Esophagus muscularis mucosa (tissue), 4 donors: ENCODE measurements at regions not wholly inside any gene's neighbourhood (a gene's known extent, or its start where the extent isn't known, plus 50 kb on each side); places are given as distances from the start of the nearest gene placed in this dataset.

Experiments used
- DNase-seq: peaks from one replicate; pipeline ENCODE4 v3.0.0-alpha.2; 2017; ENCODE audit errors: extremely low spot score
- H3K27ac ChIP-seq, 4 donors: fragments of 200-600 bp; sonication (generic); replicated peaks in 1 of 4; 1 replicate in 3 of 4; 2 replicates in 1 of 4; pipeline ENCODE4 v1.5.1; 2016 to 2019; ENCODE audit warnings: mild to moderate bottlenecking in 1 of 4
- H3K27me3 ChIP-seq, 4 donors: fragments of 200-600 bp; sonication (generic); one replicate each; pipeline versions ENCODE4 v1.5.1 to v1.6.0; 2016 to 2019
- H3K36me3 ChIP-seq, 4 donors: fragments of 200-600 bp; sonication (generic); one replicate each; pipeline ENCODE4 v1.5.1; 2016 to 2019
- H3K4me1 ChIP-seq, 4 donors: fragments of 200-600 bp; sonication (generic); one replicate each; pipeline ENCODE4 v1.5.1; 2016 to 2019
- H3K4me3 ChIP-seq, 4 donors: fragments of 200-600 bp; sonication (generic); 1 replicate in 2 of 4; 2 replicates in 2 of 4; pipeline ENCODE4 v1.5.1; 2016 to 2019; ENCODE audit warnings: mild to moderate bottlenecking in 4 of 4, moderate library complexity in 1 of 4
- H3K9me3 ChIP-seq, 4 donors: fragments of 200-600 bp; sonication (generic); 1 replicate in 3 of 4; 2 replicates in 1 of 4; pipeline ENCODE4 v1.5.1; 2016 to 2019
- CTCF ChIP-seq, 3 experiments: fragments of 200-600 bp in 2 of 3; fragments of 450-650 bp in 1 of 3; sonication (generic) in 2 of 3; IDR thresholded peaks; one replicate each; pipeline ENCODE4 v1.5.1; 2017 to 2019; ENCODE audit warnings: antibody characterized with exemption in 3 of 3, mild to moderate bottlenecking in 2 of 3, moderate library complexity in 1 of 3
- EP300 ChIP-seq: sonication (generic); formaldehyde crosslinking; IDR thresholded peaks from one replicate; pipeline ENCODE4 v1.6.1; 2017; ENCODE audit warnings: antibody characterized with exemption
- POLR2A ChIP-seq: fragments of 450-650 bp; IDR thresholded peaks from one replicate; pipeline ENCODE4 v1.6.1; 2017; ENCODE audit warnings: antibody characterized with exemption, moderate library complexity, mild to moderate bottlenecking, low read depth
- POLR2AphosphoS5 ChIP-seq, 2 donors: sonication (generic); formaldehyde crosslinking; IDR thresholded peaks; one replicate each; pipeline ENCODE4 v1.6.1; 2017; ENCODE audit warnings: antibody characterized with exemption in 2 of 2
- WGBS: methylation state at CpG from one replicate; pipeline ENCODE4 v1.1.5; 2018; 5-methylcytosine and 5-hydroxymethylcytosine counted together
- intact Hi-C: fragments of 100-400 bp; cut with DNase I; formaldehyde crosslinking; loops from one replicate; pipeline ENCODE4 v1.15.1; 2023

- WGBS, result 80% methylated on average over 15 of the region's 15 CpGs
- Histone ChIP-seq H3K27me3 (peaks cover 0 to 76% (median 0%) of the 10 kb centered on the region in 4 donors), H3K9me3 (no peaks in the 10 kb centered on the region), H3K36me3 (no peaks in the 10 kb centered on the region), H3K27ac (no peak overlapping the region), H3K4me1 (no peaks in the 10 kb centered on the region), H3K4me3 (no peak overlapping the region)
- DNase-seq, result no peak
- TF ChIP-seq POLR2A, result no peak
- no peak for TF ChIP-seq EP300
- TF ChIP-seq CTCF (IDR thresholded peaks at IDR 0.05), result no peak
- intact Hi-C loops, result no loop called here
These were observed 642.9 kb downstream of the BRD1 start for GRCh38 chr22:49184736-49185135.

GRCh38 chr22:49183826-49184216, 643.9 kb downstream of the BRD1 start:
- 75% methylated on average over 22 of the region's 26 CpGs for WGBS

GRCh38 chr22:49183208-49183825, 644.4 kb downstream of the BRD1 start:
- Histone ChIP-seq H3K4me3 (no peak overlapping the region), H3K27me3 (peaks cover 0 to 75% (median 0%) of the 10 kb centered on the region in 4 donors), H3K9me3 (no peaks in the 10 kb centered on the region), H3K4me1 (no peaks in the 10 kb centered on the region), H3K27ac (no peak overlapping the region), H3K36me3 (no peaks in the 10 kb centered on the region)
- 48% methylated on average over 10 of the region's 22 CpGs for WGBS
- intact Hi-C loops, result no loop called here
- TF ChIP-seq POLR2AphosphoS5 (IDR thresholded peaks at IDR 0.05), result no peak
- no peak for TF ChIP-seq EP300
- TF ChIP-seq CTCF (IDR thresholded peaks at IDR 0.05), result no peak
- TF ChIP-seq POLR2A, result no peak
- DNase-seq, result no peak

More at GRCh38 chr22:49183826-49184216, 643.9 kb downstream of the BRD1 start:
- Histone ChIP-seq H3K27me3 (peaks cover 0 to 75% (median 0%) of the 10 kb centered on the region in 4 donors), H3K36me3 (no peaks in the 10 kb centered on the region), H3K9me3 (no peaks in the 10 kb centered on the region), H3K4me1 (no peaks in the 10 kb centered on the region), H3K27ac (no peak overlapping the region), H3K4me3 (no peak overlapping the region)
- no peak for DNase-seq
- intact Hi-C loops, result no loop called here
- no peak for TF ChIP-seq EP300
- no peak for TF ChIP-seq CTCF (IDR thresholded peaks at IDR 0.05)
- no peak for TF ChIP-seq POLR2A

GRCh38 chr22:49182416-49182815, 645.3 kb downstream of the BRD1 start:
- no peak for DNase-seq
- Histone ChIP-seq H3K27ac (no peak overlapping the region), H3K9me3 (no peaks in the 10 kb centered on the region), H3K4me1 (no peaks in the 10 kb centered on the region), H3K4me3 (no peak overlapping the region), H3K36me3 (no peaks in the 10 kb centered on the region), H3K27me3 (peaks cover 0 to 78% (median 0%) of the 10 kb centered on the region in 4 donors)
- 87% methylated on average over 18 of the region's 20 CpGs for WGBS
- TF ChIP-seq EP300 (no peak), POLR2AphosphoS5 (IDR thresholded peaks at IDR 0.05) (no peak), CTCF (IDR thresholded peaks at IDR 0.05) (no peak), POLR2A (no peak)
- intact Hi-C loops, result no loop called here

- WGBS, result 84% methylated on average over 15 of the region's 15 CpGs
These were observed 645.7 kb downstream of the BRD1 start for GRCh38 chr22:49181942-49182341.

More at GRCh38 chr22:49181942-49182341, 645.7 kb downstream of the BRD1 start:
- intact Hi-C loops, result no loop called here
- no peak for DNase-seq
- TF ChIP-seq POLR2A, result no peak
- no peak for TF ChIP-seq EP300
- no peak for TF ChIP-seq CTCF (IDR thresholded peaks at IDR 0.05)
- no peak for TF ChIP-seq POLR2AphosphoS5 (IDR thresholded peaks at IDR 0.05)
- Histone ChIP-seq H3K27me3 (peaks cover 0 to 78% (median 0%) of the 10 kb centered on the region in 4 donors), H3K4me3 (no peak overlapping the region), H3K27ac (no peak overlapping the region), H3K4me1 (no peaks in the 10 kb centered on the region), H3K36me3 (no peaks in the 10 kb centered on the region), H3K9me3 (no peaks in the 10 kb centered on the region)
